Natural killer cell (primary cell): ENCODE measurements at regions not wholly inside any gene's neighbourhood (a gene's known extent, or its start where the extent isn't known, plus 50 kb on each side); places are given as distances from the start of the nearest gene placed in this dataset.

ENCODE experiments used
- ATAC-seq, 3 donors: fragments of 150-1000 bp in 2 of 3; fragments of 200-7000 bp in 1 of 3; cut with Tn5 transposase; 1 replicate in 1 of 3; 2 replicates in 2 of 3; pipeline ENCODE4 v1.10.0; 2021; ENCODE audit warnings: mild to moderate bottlenecking in 2 of 3, moderate library complexity in 2 of 3
- DNase-seq, 2 donors: peaks; one replicate each; pipeline versions ENCODE4 v3.0.0 to v3.0.0-alpha.2; 2013 to 2021; ENCODE audit warnings: mixed read lengths in 1 of 2
- H3K27ac ChIP-seq: one replicate; pipeline ENCODE4 v1.5.1; 2013; ENCODE audit warnings: mild to moderate bottlenecking, low read length
- H3K27me3 ChIP-seq: one replicate; pipeline ENCODE4 v1.6.1; 2013; ENCODE audit warnings: low read length; ENCODE audit not compliant: control insufficient read depth, insufficient read depth
- H3K36me3 ChIP-seq: one replicate; pipeline ENCODE4 v1.6.1; 2013; ENCODE audit warnings: low read length; ENCODE audit not compliant: control insufficient read depth, insufficient read depth
- H3K4me1 ChIP-seq: one replicate; pipeline ENCODE4 v1.6.1; 2013; ENCODE audit warnings: low read length; ENCODE audit not compliant: control insufficient read depth, insufficient read depth
- H3K4me3 ChIP-seq: one replicate; pipeline ENCODE4 v1.5.1; 2013; ENCODE audit warnings: low read length
- H3K9me3 ChIP-seq: one replicate; pipeline ENCODE4 v1.6.1; 2013; ENCODE audit warnings: low read length; ENCODE audit not compliant: control insufficient read depth, insufficient read depth
- H3K27ac Mint-ChIP-seq, 2 donors: one replicate each; pipeline ENCODE4 v1.8.0; 2022; ENCODE audit warnings: mild to moderate bottlenecking in 2 of 2, mixed read lengths in 2 of 2, moderate library complexity in 1 of 2
- H3K27me3 Mint-ChIP-seq, 2 donors: one replicate each; pipeline ENCODE4 v1.8.0; 2022; ENCODE audit warnings: low read depth in 2 of 2, mixed read lengths in 2 of 2
- H3K36me3 Mint-ChIP-seq: one replicate; pipeline ENCODE4 v1.8.0; 2022; ENCODE audit warnings: mixed read lengths
- H3K4me1 Mint-ChIP-seq, 2 donors: one replicate each; pipeline ENCODE4 v1.8.0; 2022; ENCODE audit warnings: mixed read lengths in 2 of 2
- H3K4me3 Mint-ChIP-seq: one replicate; pipeline ENCODE4 v1.8.0; 2022; ENCODE audit warnings: mild to moderate bottlenecking, moderate library complexity, mixed read lengths
- H3K9me3 Mint-ChIP-seq, 2 donors: one replicate each; pipeline ENCODE4 v1.8.0; 2022; ENCODE audit warnings: mixed read lengths in 2 of 2
- CTCF ChIP-seq: fragments of 200-600 bp; IDR thresholded peaks from one replicate; pipeline ENCODE4 v1.8.0; 2022; ENCODE audit warnings: antibody characterized with exemption
- WGBS: methylation state at CpG from one replicate; pipeline ENCODE4 v1.1.7; 2013; ENCODE audit warnings: missing lambda C conversion rate; ENCODE audit not compliant: insufficient coverage; 5-methylcytosine and 5-hydroxymethylcytosine counted together
- intact Hi-C: fragments of 100-400 bp; cut with micrococcal nuclease; formaldehyde crosslinking; loops from one replicate; pipeline ENCODE4 v1.14.2; 2022

- H3K9me3 ChIP-seq: peaks cover 11% of the 10 kb centered on the region
- TF ChIP-seq CTCF: no peak
- Mint-ChIP-seq H3K36me3 (peaks cover 14% of the 10 kb centered on the region), H3K4me3 (no peak overlapping the region), H3K4me1 (no peaks in the 10 kb centered on the region), H3K27me3 (no peaks in the 10 kb centered on the region), H3K9me3 (peaks cover 25 to 26% of the 10 kb centered on the region in 2 donors), H3K27ac (no peak overlapping the region)
- H3K27me3 ChIP-seq: no peaks in the 10 kb centered on the region
- 81% methylated on average over 2 of the region's 3 CpGs for WGBS
- no peak overlapping the region for H3K27ac ChIP-seq
- intact Hi-C loops: no loop called here
- H3K4me1 ChIP-seq: no peaks in the 10 kb centered on the region
- H3K36me3 ChIP-seq: no peaks in the 10 kb centered on the region
- DNase-seq: no peak
- no peak overlapping the region for H3K4me3 ChIP-seq
- ATAC-seq: no peak
Observed at GRCh38 chr6:165059032-165059431, 250.4 kb downstream of the C6orf118 start.

GRCh38 chr6:165056292-165056691 lies 253.1 kb downstream of the C6orf118 start:
- TF ChIP-seq CTCF: no peak
- H3K36me3 ChIP-seq: no peaks in the 10 kb centered on the region
- H3K27me3 Mint-ChIP-seq: no peaks in the 10 kb centered on the region
- no peak overlapping the region for H3K4me3 Mint-ChIP-seq
- H3K9me3 ChIP-seq: peaks cover 10% of the 10 kb centered on the region
- no peak overlapping the region for H3K27ac Mint-ChIP-seq
- H3K36me3 Mint-ChIP-seq: peaks cover 14% of the 10 kb centered on the region
- H3K4me1 Mint-ChIP-seq: no peaks in the 10 kb centered on the region
- DNase-seq (no peak), ATAC-seq (no peak)
- no peak overlapping the region for H3K4me3 ChIP-seq
- intact Hi-C loops: no loop called here
- WGBS: 98% methylated on average over 11 of the region's 11 CpGs
- no peak overlapping the region for H3K27ac ChIP-seq
- H3K9me3 Mint-ChIP-seq: peaks cover 22% of the 10 kb centered on the region in 2 donors
- H3K4me1 ChIP-seq: no peaks in the 10 kb centered on the region
- H3K27me3 ChIP-seq: no peaks in the 10 kb centered on the region

- Mint-ChIP-seq H3K27ac (no peak overlapping the region), H3K4me1 (no peaks in the 10 kb centered on the region), H3K36me3 (peaks cover 14% of the 10 kb centered on the region), H3K9me3 (peaks cover 17 to 18% of the 10 kb centered on the region in 2 donors), H3K4me3 (no peak overlapping the region), H3K27me3 (no peaks in the 10 kb centered on the region)
- Histone ChIP-seq H3K4me3 (no peak overlapping the region), H3K36me3 (no peaks in the 10 kb centered on the region), H3K27ac (no peak overlapping the region), H3K9me3 (peaks cover 10% of the 10 kb centered on the region), H3K4me1 (no peaks in the 10 kb centered on the region), H3K27me3 (no peaks in the 10 kb centered on the region)
- DNase-seq (no peak), ATAC-seq (no peak)
- 79% methylated on average over 5 of the region's 5 CpGs for WGBS
- intact Hi-C loops: no loop called here
- TF ChIP-seq CTCF: no peak
Observed at GRCh38 chr6:165055231-165055630, 254.2 kb downstream of the C6orf118 start.
